ENCODE measurements at regions not wholly inside any gene's neighbourhood (a gene's known extent, or its start where the extent isn't known, plus 50 kb on each side); places are given as distances from the start of the nearest gene placed in this dataset.

GRCh38 chr13:33968520-33969507 is 150.9 kb downstream of the RFC3 start:
- ATAC-seq = no peak
- Mint-ChIP-seq H3K27ac (no peak overlapping the region), H3K27me3 (no peaks in the 10 kb centered on the region), H3K4me1 (ENCODE audit: low read depth in 2 of 2) (no peaks in the 10 kb centered on the region), H3K9me3 (peaks cover 14% of the 10 kb centered on the region), H3K36me3 (no peaks in the 10 kb centered on the region), H3K4me3 (no peak overlapping the region)
- no peak for DNase-seq (ENCODE audit: low spot score)

GRCh38 chr13:33970746-33971561 is 153.0 kb downstream of the RFC3 start:
- DNase-seq (ENCODE audit: low spot score) = no peak
- ATAC-seq = no peak
- Mint-ChIP-seq H3K4me3 (no peak overlapping the region), H3K4me1 (ENCODE audit: low read depth in 2 of 2) (no peaks in the 10 kb centered on the region), H3K27ac (no peak overlapping the region), H3K9me3 (peaks cover 13% of the 10 kb centered on the region), H3K36me3 (no peaks in the 10 kb centered on the region), H3K27me3 (no peaks in the 10 kb centered on the region)

- no peaks in the 10 kb centered on the region for H3K27me3 Mint-ChIP-seq
- H3K9me3 Mint-ChIP-seq = peaks cover 10% of the 10 kb centered on the region
- no peak overlapping the region for H3K4me3 Mint-ChIP-seq
- no peak overlapping the region for H3K27ac Mint-ChIP-seq
- no peaks in the 10 kb centered on the region for H3K4me1 Mint-ChIP-seq (ENCODE audit: low read depth in 2 of 2)
- DNase-seq (ENCODE audit: low spot score) (no peak), ATAC-seq (no peak)
- H3K36me3 Mint-ChIP-seq = no peaks in the 10 kb centered on the region
Observed at GRCh38 chr13:33971562-33971819, 153.5 kb downstream of the RFC3 start.

- DNase-seq (ENCODE audit: low spot score) = no peak
Observed at GRCh38 chr13:33973194-33973593, 155.2 kb downstream of the RFC3 start.

GRCh38 chr13:33976965-33977364 is 159.0 kb downstream of the RFC3 start:
- no peak overlapping the region for H3K27ac Mint-ChIP-seq
- no peaks in the 10 kb centered on the region for H3K36me3 Mint-ChIP-seq
- no peak for ATAC-seq
- H3K4me1 Mint-ChIP-seq (ENCODE audit: low read depth in 2 of 2) = no peaks in the 10 kb centered on the region
- DNase-seq (ENCODE audit: low spot score) = no peak
- H3K4me3 Mint-ChIP-seq = no peak overlapping the region
- H3K9me3 Mint-ChIP-seq = peaks cover 7% of the 10 kb centered on the region
- no peaks in the 10 kb centered on the region for H3K27me3 Mint-ChIP-seq

More at GRCh38 chr13:33973194-33973593, 155.2 kb downstream of the RFC3 start:
- ATAC-seq = no peak
- H3K9me3 Mint-ChIP-seq = peaks cover 10% of the 10 kb centered on the region
- no peak overlapping the region for H3K27ac Mint-ChIP-seq
- no peaks in the 10 kb centered on the region for H3K27me3 Mint-ChIP-seq
- no peaks in the 10 kb centered on the region for H3K4me1 Mint-ChIP-seq (ENCODE audit: low read depth in 2 of 2)
- no peak overlapping the region for H3K4me3 Mint-ChIP-seq
- no peaks in the 10 kb centered on the region for H3K36me3 Mint-ChIP-seq

- no peak overlapping the region for H3K27ac Mint-ChIP-seq
- peaks cover 7% of the 10 kb centered on the region for H3K9me3 Mint-ChIP-seq
- H3K4me3 Mint-ChIP-seq = no peak overlapping the region
- no peaks in the 10 kb centered on the region for H3K4me1 Mint-ChIP-seq (ENCODE audit: low read depth in 2 of 2)
- ATAC-seq = no peak
- no peak for DNase-seq (ENCODE audit: low spot score)
- no peaks in the 10 kb centered on the region for H3K27me3 Mint-ChIP-seq
- H3K36me3 Mint-ChIP-seq = no peaks in the 10 kb centered on the region
Observed at GRCh38 chr13:33978653-33979052, 160.7 kb downstream of the RFC3 start.

- no peaks in the 10 kb centered on the region for H3K27me3 Mint-ChIP-seq
- peaks cover 14% of the 10 kb centered on the region for H3K9me3 Mint-ChIP-seq
Observed at GRCh38 chr13:33992881-33993336, 175.0 kb downstream of the RFC3 start.

GRCh38 chr13:33994198-33994597 is 176.2 kb downstream of the RFC3 start:
- no peaks in the 10 kb centered on the region for H3K4me1 Mint-ChIP-seq (ENCODE audit: low read depth in 2 of 2)
- no peak overlapping the region for H3K27ac Mint-ChIP-seq
- peaks cover 17% of the 10 kb centered on the region for H3K9me3 Mint-ChIP-seq
- H3K36me3 Mint-ChIP-seq = no peaks in the 10 kb centered on the region
- DNase-seq (ENCODE audit: low spot score) (no peak), ATAC-seq (no peak)
- H3K27me3 Mint-ChIP-seq = no peaks in the 10 kb centered on the region
- H3K4me3 Mint-ChIP-seq = no peak overlapping the region

More at GRCh38 chr13:33992881-33993336, 175.0 kb downstream of the RFC3 start:
- H3K4me3 Mint-ChIP-seq = no peak overlapping the region
- no peak for ATAC-seq
- no peaks in the 10 kb centered on the region for H3K4me1 Mint-ChIP-seq (ENCODE audit: low read depth in 2 of 2)
- H3K27ac Mint-ChIP-seq = no peak overlapping the region
- no peaks in the 10 kb centered on the region for H3K36me3 Mint-ChIP-seq
- DNase-seq (ENCODE audit: low spot score) = no peak

- Mint-ChIP-seq H3K27me3 (no peaks in the 10 kb centered on the region), H3K36me3 (no peaks in the 10 kb centered on the region), H3K9me3 (peaks cover 17% of the 10 kb centered on the region), H3K27ac (no peak overlapping the region), H3K4me3 (no peak overlapping the region), H3K4me1 (ENCODE audit: low read depth in 2 of 2) (no peaks in the 10 kb centered on the region)
- DNase-seq (ENCODE audit: low spot score) (no peak), ATAC-seq (no peak)
Observed at GRCh38 chr13:33994826-33995502, 177.0 kb downstream of the RFC3 start.

GRCh38 chr13:33996636-33997035 is 178.7 kb downstream of the RFC3 start:
- Mint-ChIP-seq H3K27me3 (no peaks in the 10 kb centered on the region), H3K4me1 (ENCODE audit: low read depth in 2 of 2) (no peaks in the 10 kb centered on the region), H3K27ac (no peak overlapping the region), H3K4me3 (no peak overlapping the region), H3K36me3 (no peaks in the 10 kb centered on the region), H3K9me3 (peaks cover 13% of the 10 kb centered on the region)
- DNase-seq (ENCODE audit: low spot score) (no peak), ATAC-seq (no peak)

- H3K9me3 Mint-ChIP-seq = peaks cover 13% of the 10 kb centered on the region
- no peak overlapping the region for H3K27ac Mint-ChIP-seq
- no peak overlapping the region for H3K4me3 Mint-ChIP-seq
Observed at GRCh38 chr13:33997574-33997973, 179.6 kb downstream of the RFC3 start.

GRCh38 chr13:33999811-34000605 is 182.1 kb downstream of the RFC3 start:
- no peak overlapping the region for H3K4me3 Mint-ChIP-seq
- ATAC-seq = no peak
- DNase-seq (ENCODE audit: low spot score) = no peak
- no peaks in the 10 kb centered on the region for H3K27me3 Mint-ChIP-seq
- no peaks in the 10 kb centered on the region for H3K36me3 Mint-ChIP-seq
- peaks cover 9% of the 10 kb centered on the region for H3K9me3 Mint-ChIP-seq
- no peak overlapping the region for H3K27ac Mint-ChIP-seq
- H3K4me1 Mint-ChIP-seq (ENCODE audit: low read depth in 2 of 2) = no peaks in the 10 kb centered on the region

More at GRCh38 chr13:33997574-33997973, 179.6 kb downstream of the RFC3 start:
- Mint-ChIP-seq H3K4me1 (ENCODE audit: low read depth in 2 of 2) (no peaks in the 10 kb centered on the region), H3K27me3 (no peaks in the 10 kb centered on the region), H3K36me3 (no peaks in the 10 kb centered on the region)
- ATAC-seq (no peak), DNase-seq (ENCODE audit: low spot score) (no peak)

- ATAC-seq = no peak
- Mint-ChIP-seq H3K9me3 (peaks cover 9% of the 10 kb centered on the region), H3K27ac (no peak overlapping the region)
Observed at GRCh38 chr13:34000955-34001354, 183.0 kb downstream of the RFC3 start.

More at GRCh38 chr13:34000955-34001354, 183.0 kb downstream of the RFC3 start:
- Mint-ChIP-seq H3K36me3 (no peaks in the 10 kb centered on the region), H3K4me3 (no peak overlapping the region), H3K27me3 (no peaks in the 10 kb centered on the region), H3K4me1 (ENCODE audit: low read depth in 2 of 2) (no peaks in the 10 kb centered on the region)
- no peak for DNase-seq (ENCODE audit: low spot score)
